Choroid plexus epithelial cell (primary cell): ENCODE measurements at regions not wholly inside any gene's neighbourhood (a gene's known extent, or its start where the extent isn't known, plus 50 kb on each side); places are given as distances from the start of the nearest gene placed in this dataset.

ENCODE experiments used
- DNase-seq: peaks from one replicate; pipeline ENCODE4 v3.0.0-alpha.2; 2010; ENCODE audit warnings: low read depth
- H3K4me3 ChIP-seq: 2 replicates; pipeline ENCODE4 v1.5.1; 2011; ENCODE audit warnings: low read depth, mild to moderate bottlenecking, control low read depth, low read length, moderate library complexity
- TF ChIP-seq, protein P1 (sequence below): conservative IDR thresholded peaks from 2 replicates; pipeline ENCODE4 v1.5.1; 2011; ENCODE audit warnings: low read depth, mild to moderate bottlenecking, control low read depth, inconsistent platforms, low read length, moderate library complexity

DNA sequence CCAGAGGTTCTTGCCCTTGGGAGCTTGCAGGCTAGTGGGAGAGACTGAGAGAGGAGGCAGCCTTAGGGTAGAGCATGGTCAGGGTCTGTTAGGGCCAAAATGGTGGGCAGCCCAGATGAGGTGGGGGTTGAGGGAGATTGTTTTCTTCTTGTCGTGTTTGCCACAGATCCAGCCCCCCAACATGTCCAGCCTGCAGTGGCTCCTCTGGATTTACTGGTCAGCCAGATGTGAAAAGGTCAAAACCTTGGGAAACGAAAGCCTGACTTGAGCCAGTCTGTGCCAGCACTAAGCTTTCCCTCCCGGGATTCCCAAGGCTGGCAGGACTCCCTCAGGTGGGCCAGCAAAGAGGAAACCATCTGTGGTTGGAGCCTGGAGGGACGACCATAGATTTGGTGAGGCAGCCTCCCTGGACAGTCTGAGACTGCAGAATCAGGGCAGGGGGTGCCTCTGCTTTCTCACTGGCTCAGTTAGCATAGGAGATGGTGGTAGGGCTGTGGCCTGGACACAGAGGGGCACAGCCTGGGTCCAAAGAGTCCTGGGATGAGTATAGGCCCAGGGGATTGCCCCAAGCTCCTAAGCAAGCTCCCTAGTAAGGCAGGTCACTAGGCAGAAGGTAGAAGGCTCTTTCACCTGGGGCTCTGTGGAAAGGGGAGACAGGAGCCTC lies 51.2 kb upstream of the PRR23C start:
- DNase-seq: no peak
- H3K4me3 ChIP-seq: no peak overlapping the region
- TF ChIP-seq, protein P1, sequence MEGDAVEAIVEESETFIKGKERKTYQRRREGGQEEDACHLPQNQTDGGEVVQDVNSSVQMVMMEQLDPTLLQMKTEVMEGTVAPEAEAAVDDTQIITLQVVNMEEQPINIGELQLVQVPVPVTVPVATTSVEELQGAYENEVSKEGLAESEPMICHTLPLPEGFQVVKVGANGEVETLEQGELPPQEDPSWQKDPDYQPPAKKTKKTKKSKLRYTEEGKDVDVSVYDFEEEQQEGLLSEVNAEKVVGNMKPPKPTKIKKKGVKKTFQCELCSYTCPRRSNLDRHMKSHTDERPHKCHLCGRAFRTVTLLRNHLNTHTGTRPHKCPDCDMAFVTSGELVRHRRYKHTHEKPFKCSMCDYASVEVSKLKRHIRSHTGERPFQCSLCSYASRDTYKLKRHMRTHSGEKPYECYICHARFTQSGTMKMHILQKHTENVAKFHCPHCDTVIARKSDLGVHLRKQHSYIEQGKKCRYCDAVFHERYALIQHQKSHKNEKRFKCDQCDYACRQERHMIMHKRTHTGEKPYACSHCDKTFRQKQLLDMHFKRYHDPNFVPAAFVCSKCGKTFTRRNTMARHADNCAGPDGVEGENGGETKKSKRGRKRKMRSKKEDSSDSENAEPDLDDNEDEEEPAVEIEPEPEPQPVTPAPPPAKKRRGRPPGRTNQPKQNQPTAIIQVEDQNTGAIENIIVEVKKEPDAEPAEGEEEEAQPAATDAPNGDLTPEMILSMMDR: no peak

DNA sequence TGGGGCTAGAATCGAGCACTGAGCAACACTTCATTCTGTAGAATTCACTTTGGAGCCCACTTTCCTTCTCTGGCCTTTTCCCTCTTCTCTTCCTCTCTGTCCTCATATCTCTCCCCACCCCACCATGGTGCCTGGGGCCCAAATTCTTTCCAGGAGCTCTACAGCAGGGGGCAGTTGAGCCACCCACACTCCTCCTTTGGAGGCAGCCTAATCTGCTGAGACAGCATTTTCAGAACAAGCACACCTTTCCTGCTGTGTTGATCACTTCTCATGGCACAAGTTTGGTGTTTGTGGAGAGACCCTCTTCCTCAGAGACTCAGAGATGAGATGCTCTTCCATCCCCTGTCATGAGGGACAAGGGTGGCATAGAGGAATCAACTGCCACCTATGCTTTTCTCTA lies 52.0 kb upstream of the PRR23C start:
- TF ChIP-seq, protein P1: no peak
- DNase-seq: no peak
- no peak overlapping the region for H3K4me3 ChIP-seq

DNA sequence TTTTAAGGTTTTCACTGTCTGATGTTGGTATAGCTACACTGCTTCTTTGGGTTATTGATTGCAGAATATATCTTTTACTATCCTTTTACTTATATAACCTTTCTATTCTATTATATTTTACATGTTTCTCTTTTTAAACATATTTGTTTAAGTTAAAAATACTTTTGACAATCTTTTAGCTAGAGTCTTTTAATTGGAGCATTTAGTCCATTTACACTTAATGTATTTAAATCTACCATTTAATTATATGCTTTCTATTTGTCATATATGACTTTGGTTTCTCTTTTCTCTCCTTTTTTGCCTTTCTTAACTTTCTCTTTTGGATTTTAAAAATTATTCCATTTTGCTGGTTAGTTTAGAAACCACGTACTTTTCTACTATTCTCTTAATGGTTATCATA lies 53.7 kb upstream of the PRR23C start:
- DNase-seq: no peak

DNA sequence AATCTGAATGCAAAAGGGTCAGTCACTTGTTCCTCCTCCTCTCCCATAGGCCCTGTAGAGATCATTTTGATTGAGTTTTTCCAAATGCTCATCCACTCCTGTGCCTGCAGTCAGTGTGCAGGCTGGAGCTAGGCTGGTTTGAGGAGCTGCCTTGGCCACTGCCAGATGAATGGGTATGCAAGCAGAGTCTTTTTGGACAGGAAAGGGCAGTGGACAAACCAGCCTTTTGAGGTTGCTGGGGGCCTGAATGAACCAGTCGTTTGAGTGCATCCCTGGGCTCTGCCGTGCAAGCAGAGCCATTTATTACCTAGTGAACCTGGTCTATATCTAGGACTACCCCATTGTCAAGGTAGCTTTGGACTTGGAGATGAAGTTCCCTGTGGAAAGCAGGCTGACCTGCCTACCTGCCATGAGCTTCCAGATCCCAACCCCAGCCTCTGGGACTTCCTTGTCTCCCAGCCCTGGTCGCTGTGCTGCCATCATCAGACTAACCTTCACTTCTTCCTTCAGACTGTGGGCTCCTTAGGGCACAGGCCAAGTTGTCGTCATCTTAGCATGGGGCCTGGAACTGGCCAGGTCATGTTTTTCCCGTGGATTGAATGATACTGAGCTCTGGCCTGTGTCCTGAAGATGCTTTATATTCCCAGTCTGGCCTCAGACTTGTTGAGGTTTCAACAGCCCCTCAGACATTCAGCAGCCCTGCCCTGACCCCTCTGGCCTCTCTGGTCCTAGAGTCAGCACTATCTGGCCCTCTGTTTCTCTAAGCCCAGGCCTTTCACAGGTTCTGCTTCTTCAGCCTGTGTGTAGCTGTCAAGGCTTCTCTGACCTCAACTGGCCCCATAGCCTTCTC lies 55.5 kb upstream of the PRR23C start:
- TF ChIP-seq, protein P1: no peak
- no peak for DNase-seq
- H3K4me3 ChIP-seq: no peak overlapping the region

More for the DNA sequence above, 53.7 kb upstream of the PRR23C start:
- H3K4me3 ChIP-seq: no peak overlapping the region
- TF ChIP-seq, protein P1: no peak

DNA sequence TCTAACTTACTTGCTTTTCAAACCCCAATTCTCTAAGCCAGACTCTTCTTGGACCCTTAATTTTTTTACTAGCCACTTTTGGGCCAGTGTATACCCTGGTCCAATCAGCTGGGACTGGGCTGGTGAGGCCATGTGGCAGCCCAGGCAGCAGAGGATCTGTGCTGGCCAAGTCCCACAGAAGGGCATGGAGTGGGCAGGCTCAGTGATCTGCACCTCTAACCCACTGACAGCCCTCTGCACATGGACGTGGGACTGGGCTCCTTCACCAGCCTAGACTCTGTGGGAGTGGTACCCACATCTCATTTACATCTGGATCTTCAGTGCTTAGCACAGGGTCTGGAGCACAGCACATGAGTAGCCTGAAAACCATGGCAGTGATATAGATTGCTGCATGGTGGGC lies 56.1 kb upstream of the PRR23C start:
- no peak overlapping the region for H3K4me3 ChIP-seq
- DNase-seq: no peak
- TF ChIP-seq, protein P1: no peak

DNA sequence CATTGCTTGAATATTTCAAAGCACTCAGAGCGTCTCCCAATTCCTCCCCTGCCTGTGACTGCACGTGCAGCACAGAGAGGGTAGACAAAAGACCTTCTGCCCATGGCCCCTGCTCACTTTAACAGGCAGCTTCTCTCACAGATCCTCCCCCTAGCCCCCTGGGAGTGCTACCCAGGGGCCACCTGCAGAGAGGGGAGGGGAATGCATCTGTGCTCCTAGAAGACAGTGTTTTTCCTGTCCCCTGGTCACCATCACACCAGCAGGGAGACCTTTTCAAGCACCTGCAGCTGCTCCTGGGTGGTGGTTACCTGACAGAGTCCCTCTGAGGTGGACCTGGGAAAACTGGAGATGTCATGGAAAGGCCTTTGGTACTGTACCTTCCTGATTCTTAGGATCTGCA lies 56.7 kb upstream of the PRR23C start:
- TF ChIP-seq, protein P1: no peak
- no peak overlapping the region for H3K4me3 ChIP-seq
- no peak for DNase-seq
